ENCODE measurements at regions not wholly inside any gene's neighbourhood (a gene's known extent, or its start where the extent isn't known, plus 50 kb on each side); places are given as distances from the start of the nearest gene placed in this dataset.
"Not testable (repeated sequence)": the region's sequence is repeated elsewhere in the genome, so short reads cannot be mapped to it uniquely, and the experiment has no call there.

GRCh38 chr6:27195547-27195946, 52.0 kb upstream of the PRSS16 start:
- DNase-seq; intact Hi-C loops (cut with DNase I): not testable (repeated sequence)

Measured in head of caudate nucleus (tissue), 42 donors.